HCT116 (cell line): ENCODE measurements at regions not wholly inside any gene's neighbourhood (a gene's known extent, or its start where the extent isn't known, plus 50 kb on each side); places are given as distances from the start of the nearest gene placed in this dataset.

ENCODE experiments used
- ATAC-seq: fragments of 200-7000 bp; cut with Tn5 transposase; 2 replicates; pipeline ENCODE4 v1.9.1; 2020; ENCODE audit warnings: mild to moderate bottlenecking, moderate library complexity
- BruUV-seq: library from RNA; stranded (reverse); fragments of 400-500 nt; replicated peaks from 2 replicates; lab custom pipeline; 2021; lab: Mats Ljungman, UMichigan
- CTCF ChIA-PET: fragments of 300-600 bp; sonication (Branson Sonifier 250); formaldehyde crosslinking; loops from one replicate; lab custom pipeline; 2021; ENCODE audit warnings: antibody characterized with exemption; lab: Charles Lee
- POLR2A ChIA-PET: fragments of 300-600, 350-600 bp; sonication (Branson Sonifier 250); formaldehyde crosslinking; loops from one replicate; lab custom pipeline; 2021; ENCODE audit warnings: antibody characterized with exemption; lab: Charles Lee
- RAD21 ChIA-PET, 2 experiments: fragments of 300-600 bp; sonication (Branson Sonifier 250); formaldehyde crosslinking; loops; one replicate each; lab custom pipeline; 2023; ENCODE audit warnings: low total read pairs in 2 of 2; ENCODE audit not compliant: uncharacterized antibody in 2 of 2, unreplicated experiment in 2 of 2, low non-redundant PET in 1 of 2; lab: Charles Lee
- DNase-seq: peaks from one replicate; pipeline ENCODE4 v3.0.0-alpha.2; 2010; ENCODE audit warnings: low read depth, low spot score
- H2AFZ ChIP-seq: fragments of 200-600 bp; shearing (Covaris generic), sonication (generic); 2 replicates; pipeline ENCODE4 v1.6.1; 2017; ENCODE audit warnings: low read depth, mixed run types, mixed read lengths, antibody characterized with exemption, low read length; ENCODE audit not compliant: poor library complexity, severe bottlenecking
- H3K27ac ChIP-seq: 2 replicates; pipeline ENCODE4 v1.5.1; 2012; ENCODE audit warnings: low read depth, low read length
- H3K27me3 ChIP-seq: fragments of 200-600 bp; sonication (generic); 2 replicates; pipeline ENCODE4 v1.6.1; 2016; ENCODE audit warnings: mixed run types, low read length, mixed read lengths; ENCODE audit not compliant: insufficient read depth
- H3K36me3 ChIP-seq, 2 experiments: fragments of 200-500 bp in 1 of 2; fragments of 200-600 bp in 1 of 2; sonication (Bioruptor generic) in 1 of 2; sonication (generic) in 1 of 2; 2 replicates each; pipeline versions ENCODE4 v1.5.1 to v1.6.1; 2014 to 2016; ENCODE audit warnings: low read length in 2 of 2, inconsistent platforms in 1 of 2, mixed read lengths in 1 of 2, mixed run types in 1 of 2; ENCODE audit not compliant: insufficient read depth in 2 of 2, control insufficient read depth in 1 of 2
- H3K4me1 ChIP-seq, 2 experiments: fragments of 200-600 bp in 1 of 2; sonication (generic) in 1 of 2; 2 replicates each; pipeline versions ENCODE4 v1.5.1 to v1.6.1; 2012 to 2017; ENCODE audit warnings: low read length in 2 of 2, inconsistent platforms in 1 of 2, mild to moderate bottlenecking in 1 of 2, mixed read lengths in 1 of 2, mixed run types in 1 of 2, moderate library complexity in 1 of 2; ENCODE audit not compliant: insufficient read depth in 2 of 2, control insufficient read depth in 1 of 2
- H3K4me2 ChIP-seq: fragments of 200-600 bp; sonication (generic); 2 replicates; pipeline ENCODE4 v1.6.1; 2017; ENCODE audit warnings: mixed run types, low read length, mixed read lengths
- H3K4me3 ChIP-seq, 2 experiments: fragments of 200-600 bp in 1 of 2; sonication (generic) in 1 of 2; replicated peaks in 1 of 2; 2 replicates each; pipeline ENCODE4 v1.5.1; 2011 to 2016; ENCODE audit warnings: low read length in 2 of 2, control low read depth in 1 of 2, low read depth in 1 of 2, mild to moderate bottlenecking in 1 of 2, mixed read lengths in 1 of 2, mixed run types in 1 of 2
- H3K79me2 ChIP-seq: fragments of 200-600 bp; sonication (generic); 2 replicates; pipeline ENCODE4 v1.6.1; 2017; ENCODE audit warnings: mild to moderate bottlenecking, mixed run types, low read length, moderate library complexity, mixed read lengths; ENCODE audit not compliant: insufficient read depth
- H3K9ac ChIP-seq: fragments of 200-600 bp; sonication (generic); 2 replicates; pipeline ENCODE4 v1.6.1; 2016; ENCODE audit warnings: low read length, mixed read lengths
- H3K9me2 ChIP-seq: fragments of 200-600 bp; sonication (generic), shearing (Covaris generic); 2 replicates; pipeline ENCODE4 v1.6.1; 2017; ENCODE audit warnings: mixed run types, mild to moderate bottlenecking, moderate library complexity; ENCODE audit not compliant: insufficient read depth
- H3K9me3 ChIP-seq, 2 experiments: fragments of 200-500 bp in 1 of 2; fragments of 200-600 bp in 1 of 2; sonication (Bioruptor generic) in 1 of 2; sonication (generic) in 1 of 2; 2 replicates each; pipeline ENCODE4 v1.6.1; 2014 to 2017; ENCODE audit warnings: low read length in 2 of 2, mixed read lengths in 2 of 2, inconsistent platforms in 1 of 2, low read depth in 1 of 2, mild to moderate bottlenecking in 1 of 2, mixed run types in 1 of 2, moderate library complexity in 1 of 2; ENCODE audit not compliant: control insufficient read depth in 1 of 2, insufficient read depth in 1 of 2
- H4K20me1 ChIP-seq: fragments of 200-600 bp; sonication (generic), shearing (Covaris generic); 2 replicates; pipeline ENCODE4 v1.6.1; 2017; ENCODE audit warnings: mixed run types, mild to moderate bottlenecking, moderate library complexity; ENCODE audit not compliant: insufficient read depth
- ATF3 ChIP-seq: IDR thresholded peaks from 2 replicates; pipeline ENCODE4 v1.6.1; 2012
- CEBPB ChIP-seq: IDR thresholded peaks from 2 replicates; pipeline ENCODE4 v1.6.1; 2012; ENCODE audit warnings: low read depth
- EZH2phosphoT487 ChIP-seq: fragments of 200-600 bp; IDR thresholded peaks from 2 replicates; pipeline ENCODE4 v1.6.1; 2018; ENCODE audit warnings: antibody characterized with exemption, borderline replicate concordance
- FOSL1 ChIP-seq: IDR thresholded peaks from 2 replicates; pipeline ENCODE4 v1.6.1; 2012; ENCODE audit warnings: low read depth
- JUND ChIP-seq: IDR thresholded peaks from 2 replicates; pipeline ENCODE4 v1.6.1; 2012
- MAX ChIP-seq: IDR thresholded peaks from 2 replicates; pipeline ENCODE4 v1.6.1; 2012
- POLR2AphosphoS5 ChIP-seq: IDR thresholded peaks from 2 replicates; pipeline ENCODE4 v1.6.1; 2011; ENCODE audit warnings: mild to moderate bottlenecking, low read depth, low read length, moderate library complexity
- RAD21 ChIP-seq: IDR thresholded peaks from 2 replicates; pipeline ENCODE4 v1.6.1; 2012; ENCODE audit warnings: low read depth, mild to moderate bottlenecking
- SIN3A ChIP-seq: IDR thresholded peaks from 2 replicates; pipeline ENCODE4 v1.6.1; 2012; ENCODE audit warnings: low read depth
- SP1 ChIP-seq: IDR thresholded peaks from 2 replicates; pipeline ENCODE4 v1.6.1; 2012; ENCODE audit warnings: low read depth
- TCF7L2 ChIP-seq: IDR thresholded peaks from 2 replicates; pipeline ENCODE4 v1.7.0; 2011; ENCODE audit warnings: borderline replicate concordance, inconsistent platforms; ENCODE audit not compliant: insufficient read depth, insufficient read length; ENCODE audit errors: extremely low read depth
- YY1 ChIP-seq: IDR thresholded peaks from 2 replicates; pipeline ENCODE4 v1.6.1; 2011; ENCODE audit warnings: low read length, low read depth, moderate library complexity, mild to moderate bottlenecking; ENCODE audit not compliant: insufficient replicate concordance; ENCODE audit errors: extremely low read depth
- ZFX ChIP-seq: fragments of 450-650 bp; IDR thresholded peaks from 2 replicates; pipeline ENCODE4 v1.6.1; 2017
- intact Hi-C: fragments of 100-400 bp; cut with micrococcal nuclease; formaldehyde crosslinking; loops from 2 replicates; pipeline ENCODE4 v1.10.0; 2022
- TF ChIP-seq, protein P1 (sequence below), 3 experiments: fragments of 200-600 bp in 1 of 3; sonication (generic) in 1 of 3; IDR thresholded peaks in 2 of 3; conservative IDR thresholded peaks in 1 of 3; 2 replicates each; pipeline ENCODE4 v1.5.1; 2012 to 2017; ENCODE audit warnings: low read depth in 2 of 3, low read length in 2 of 3, antibody characterized with exemption in 1 of 3, borderline replicate concordance in 1 of 3, control low read depth in 1 of 3, mild to moderate bottlenecking in 1 of 3, mixed read lengths in 1 of 3, mixed run types in 1 of 3, moderate library complexity in 1 of 3; ENCODE audit not compliant: insufficient read depth in 1 of 3
- TF ChIP-seq, protein P2 (sequence below): IDR thresholded peaks from 2 replicates; pipeline ENCODE4 v1.6.1; 2012; ENCODE audit warnings: low read depth

DNA sequence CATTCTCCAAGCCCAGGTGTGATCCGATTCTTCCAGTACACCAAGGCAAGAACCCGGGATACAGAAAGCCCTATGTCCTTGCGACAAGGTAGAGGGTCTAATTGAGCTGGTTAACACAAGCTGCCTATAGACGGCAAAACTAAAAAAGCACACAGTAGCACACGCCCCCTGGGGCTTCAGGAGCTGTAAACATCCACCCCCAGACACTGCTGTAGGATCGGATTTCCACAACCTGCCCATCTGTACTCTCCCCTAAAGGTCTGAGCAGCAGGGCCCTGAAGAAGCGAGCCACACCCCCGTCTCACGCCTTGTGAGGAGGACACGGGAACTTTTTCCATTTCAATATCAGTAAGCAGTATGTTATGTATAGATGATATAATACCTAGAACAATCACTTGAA lies 624.7 kb downstream of the BUD13 start:
- BruUV-seq, result no TSS peak
- Histone ChIP-seq H3K4me2 (no peak overlapping the region), H3K4me3 (no peak overlapping the region), H3K36me3 (no peaks in the 10 kb centered on the region), H3K9me2 (no peaks in the 10 kb centered on the region), H4K20me1 (no peaks in the 10 kb centered on the region; the same call in 1 of the 2 replicates), H3K4me1 (no peaks in the 10 kb centered on the region), H3K9ac (no peak overlapping the region), H3K27me3 (0 out of 2 replicates have a peak, but pooled peaks cover 3% of the 10 kb centered on the region), H3K79me2 (no peaks in the 10 kb centered on the region), H3K27ac (no peak overlapping the region), H2AFZ (no peak overlapping the region), H3K9me3 (no peaks in the 10 kb centered on the region)
- ATAC-seq, result no peak
- ChIA-PET POLR2A (no interaction called here), RAD21 (no interaction called here), CTCF (no interaction called here)
- intact Hi-C loops, result no loop called here
- TF ChIP-seq TCF7L2, result no peak
- no peak for TF ChIP-seq MAX
- TF ChIP-seq RAD21, result no peak
- TF ChIP-seq ZFX, result no peak
- TF ChIP-seq SIN3A, result no peak
- TF ChIP-seq POLR2AphosphoS5, result no peak
- no peak for TF ChIP-seq CEBPB
- TF ChIP-seq ATF3, result no peak
- no peak for TF ChIP-seq EZH2phosphoT487
- DNase-seq, result no peak

GRCh38 chr11:116145187-116145865 lies 627.5 kb downstream of the BUD13 start:
- no peak overlapping the region for H3K4me3 ChIP-seq
- no peak overlapping the region for H3K4me2 ChIP-seq
- H4K20me1 ChIP-seq, result no peaks in the 10 kb centered on the region
- H3K9ac ChIP-seq, result no peak overlapping the region
- H3K27ac ChIP-seq, result no peak overlapping the region
- H3K4me1 ChIP-seq, result no peaks in the 10 kb centered on the region
- ATAC-seq (no peak), DNase-seq (no peak)
- no peaks in the 10 kb centered on the region for H3K9me3 ChIP-seq
- ChIA-PET POLR2A (no interaction called here), CTCF (no interaction called here), RAD21 (no interaction called here)
- no TSS peak for BruUV-seq
- no peaks in the 10 kb centered on the region for H3K36me3 ChIP-seq
- no peaks in the 10 kb centered on the region for H3K79me2 ChIP-seq
- H2AFZ ChIP-seq, result no peak overlapping the region
- no peaks in the 10 kb centered on the region for H3K9me2 ChIP-seq
- intact Hi-C loops, result no loop called here
- 0 out of 2 replicates have a peak, but pooled peaks cover 3% of the 10 kb centered on the region for H3K27me3 ChIP-seq
- TF ChIP-seq CEBPB (no peak), SP1 (no peak), FOSL1 (no peak), POLR2AphosphoS5 (no peak), ZFX (no peak), YY1 (no peak), JUND (no peak)
- TF ChIP-seq, protein P1, sequence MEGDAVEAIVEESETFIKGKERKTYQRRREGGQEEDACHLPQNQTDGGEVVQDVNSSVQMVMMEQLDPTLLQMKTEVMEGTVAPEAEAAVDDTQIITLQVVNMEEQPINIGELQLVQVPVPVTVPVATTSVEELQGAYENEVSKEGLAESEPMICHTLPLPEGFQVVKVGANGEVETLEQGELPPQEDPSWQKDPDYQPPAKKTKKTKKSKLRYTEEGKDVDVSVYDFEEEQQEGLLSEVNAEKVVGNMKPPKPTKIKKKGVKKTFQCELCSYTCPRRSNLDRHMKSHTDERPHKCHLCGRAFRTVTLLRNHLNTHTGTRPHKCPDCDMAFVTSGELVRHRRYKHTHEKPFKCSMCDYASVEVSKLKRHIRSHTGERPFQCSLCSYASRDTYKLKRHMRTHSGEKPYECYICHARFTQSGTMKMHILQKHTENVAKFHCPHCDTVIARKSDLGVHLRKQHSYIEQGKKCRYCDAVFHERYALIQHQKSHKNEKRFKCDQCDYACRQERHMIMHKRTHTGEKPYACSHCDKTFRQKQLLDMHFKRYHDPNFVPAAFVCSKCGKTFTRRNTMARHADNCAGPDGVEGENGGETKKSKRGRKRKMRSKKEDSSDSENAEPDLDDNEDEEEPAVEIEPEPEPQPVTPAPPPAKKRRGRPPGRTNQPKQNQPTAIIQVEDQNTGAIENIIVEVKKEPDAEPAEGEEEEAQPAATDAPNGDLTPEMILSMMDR (IDR thresholded peaks at IDR 0.05 in 2 of 3, conservative IDR thresholded peaks at IDR 0.05 in 1 of 3; ENCODE audit: borderline replicate concordance in 1 of 3, insufficient read depth in 1 of 3, low read depth in 2 of 3, low read length in 2 of 3), result no peak
- TF ChIP-seq, protein P2, sequence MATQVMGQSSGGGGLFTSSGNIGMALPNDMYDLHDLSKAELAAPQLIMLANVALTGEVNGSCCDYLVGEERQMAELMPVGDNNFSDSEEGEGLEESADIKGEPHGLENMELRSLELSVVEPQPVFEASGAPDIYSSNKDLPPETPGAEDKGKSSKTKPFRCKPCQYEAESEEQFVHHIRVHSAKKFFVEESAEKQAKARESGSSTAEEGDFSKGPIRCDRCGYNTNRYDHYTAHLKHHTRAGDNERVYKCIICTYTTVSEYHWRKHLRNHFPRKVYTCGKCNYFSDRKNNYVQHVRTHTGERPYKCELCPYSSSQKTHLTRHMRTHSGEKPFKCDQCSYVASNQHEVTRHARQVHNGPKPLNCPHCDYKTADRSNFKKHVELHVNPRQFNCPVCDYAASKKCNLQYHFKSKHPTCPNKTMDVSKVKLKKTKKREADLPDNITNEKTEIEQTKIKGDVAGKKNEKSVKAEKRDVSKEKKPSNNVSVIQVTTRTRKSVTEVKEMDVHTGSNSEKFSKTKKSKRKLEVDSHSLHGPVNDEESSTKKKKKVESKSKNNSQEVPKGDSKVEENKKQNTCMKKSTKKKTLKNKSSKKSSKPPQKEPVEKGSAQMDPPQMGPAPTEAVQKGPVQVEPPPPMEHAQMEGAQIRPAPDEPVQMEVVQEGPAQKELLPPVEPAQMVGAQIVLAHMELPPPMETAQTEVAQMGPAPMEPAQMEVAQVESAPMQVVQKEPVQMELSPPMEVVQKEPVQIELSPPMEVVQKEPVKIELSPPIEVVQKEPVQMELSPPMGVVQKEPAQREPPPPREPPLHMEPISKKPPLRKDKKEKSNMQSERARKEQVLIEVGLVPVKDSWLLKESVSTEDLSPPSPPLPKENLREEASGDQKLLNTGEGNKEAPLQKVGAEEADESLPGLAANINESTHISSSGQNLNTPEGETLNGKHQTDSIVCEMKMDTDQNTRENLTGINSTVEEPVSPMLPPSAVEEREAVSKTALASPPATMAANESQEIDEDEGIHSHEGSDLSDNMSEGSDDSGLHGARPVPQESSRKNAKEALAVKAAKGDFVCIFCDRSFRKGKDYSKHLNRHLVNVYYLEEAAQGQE, result no peak
